GM18519 (cell line): ENCODE measurements at regions not wholly inside any gene's neighbourhood (a gene's known extent, or its start where the extent isn't known, plus 50 kb on each side); places are given as distances from the start of the nearest gene placed in this dataset.

Experiments used
- ATAC-seq: cut with Tn5 transposase; IDR thresholded peaks from one replicate; pipeline ENCODE4 v1.9.1; 2021; ENCODE audit warnings: mild to moderate bottlenecking, moderate library complexity; ENCODE audit not compliant: unreplicated experiment, low FRiP score

DNA sequence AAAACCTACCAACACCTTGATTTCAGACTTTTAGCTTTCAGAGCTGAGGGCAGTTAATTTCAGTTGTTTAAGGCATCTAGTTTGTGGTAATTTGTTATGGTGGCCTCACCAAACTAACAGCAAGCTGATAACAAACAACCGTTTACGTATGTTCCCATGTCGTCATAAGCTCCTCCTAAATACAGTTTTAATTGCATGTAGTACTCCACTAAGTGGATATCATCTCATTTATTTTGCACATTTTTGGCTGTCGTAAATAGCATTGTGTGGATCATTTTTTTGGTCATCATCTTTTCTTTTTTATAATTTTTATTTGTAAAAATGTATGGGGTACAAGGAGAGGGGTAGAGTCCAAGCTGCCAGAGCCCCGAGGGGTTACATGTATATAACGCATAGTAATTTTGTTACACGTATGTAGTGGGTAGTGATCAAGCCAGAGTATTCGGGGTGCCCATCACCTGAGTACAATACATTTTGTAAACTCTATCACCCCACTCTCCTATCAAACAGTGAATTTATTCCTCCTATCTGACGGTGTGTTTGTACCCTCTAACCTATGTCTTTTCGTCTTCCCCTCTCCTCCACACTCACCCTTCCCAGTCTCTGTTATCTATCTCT lies 89.2 kb upstream of the MYCN start:
- ATAC-seq = no peak

DNA sequence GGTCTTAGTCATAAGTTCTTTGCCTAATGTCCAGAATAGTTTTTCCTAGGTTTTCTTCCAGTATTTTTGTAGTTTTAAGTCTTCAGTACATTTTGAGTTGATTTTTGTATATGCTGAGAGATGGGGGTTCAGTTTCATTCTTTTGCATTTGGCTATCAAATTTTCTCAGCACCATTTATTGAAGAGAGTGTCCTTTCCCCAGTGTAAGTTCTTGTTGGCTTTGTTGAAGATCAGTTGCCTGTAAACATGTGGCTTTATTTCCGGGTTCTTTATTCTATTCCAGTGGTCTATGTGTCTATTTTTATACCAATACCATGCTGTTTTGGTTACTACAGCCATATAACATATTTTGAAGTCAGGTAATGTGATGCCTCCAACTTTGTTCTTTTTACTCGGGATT lies 87.5 kb upstream of the MYCN start:
- no peak for ATAC-seq

DNA sequence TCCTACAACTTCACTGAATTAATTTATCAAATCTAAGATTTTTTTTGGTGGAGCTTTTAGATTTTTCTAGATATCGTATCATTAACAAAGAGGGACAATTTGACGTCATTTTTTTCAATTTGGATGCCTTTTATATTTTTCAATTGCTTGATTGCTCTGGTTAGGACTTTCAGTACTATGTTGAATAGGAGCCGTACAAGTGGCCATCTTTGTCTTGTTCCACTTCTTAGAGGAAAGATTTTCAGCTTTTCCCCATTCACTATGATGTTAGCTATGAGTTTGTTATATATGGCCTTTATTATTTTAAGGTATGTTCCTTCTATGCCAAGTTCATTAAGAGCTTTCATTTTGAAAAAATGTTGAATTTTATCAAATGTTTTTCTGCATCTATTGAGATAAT lies 86.4 kb upstream of the MYCN start:
- no peak for ATAC-seq

DNA sequence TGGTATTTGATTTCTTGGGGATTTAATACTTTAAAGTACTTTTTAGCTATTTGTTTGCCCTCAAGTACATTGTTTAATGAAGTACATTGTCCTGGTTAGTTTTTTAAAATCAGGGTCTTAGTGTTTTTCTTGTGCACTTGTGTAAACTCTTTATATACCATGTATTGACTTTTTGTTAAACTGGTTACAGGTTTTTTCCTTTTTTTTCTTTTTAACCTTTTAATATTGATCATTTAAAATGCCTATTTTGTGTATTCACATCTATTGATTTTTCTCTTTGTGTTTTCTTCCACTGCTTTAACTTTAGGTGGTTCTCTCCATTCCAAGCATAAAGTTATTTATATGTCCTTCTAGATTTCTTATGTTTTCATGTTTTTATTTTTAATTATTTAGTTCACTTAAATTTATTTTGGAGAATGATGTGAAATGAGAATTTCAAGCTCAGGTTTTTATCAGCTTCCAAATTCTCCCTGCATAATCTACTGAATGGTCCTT lies 84.5 kb upstream of the MYCN start:
- ATAC-seq = no peak

DNA sequence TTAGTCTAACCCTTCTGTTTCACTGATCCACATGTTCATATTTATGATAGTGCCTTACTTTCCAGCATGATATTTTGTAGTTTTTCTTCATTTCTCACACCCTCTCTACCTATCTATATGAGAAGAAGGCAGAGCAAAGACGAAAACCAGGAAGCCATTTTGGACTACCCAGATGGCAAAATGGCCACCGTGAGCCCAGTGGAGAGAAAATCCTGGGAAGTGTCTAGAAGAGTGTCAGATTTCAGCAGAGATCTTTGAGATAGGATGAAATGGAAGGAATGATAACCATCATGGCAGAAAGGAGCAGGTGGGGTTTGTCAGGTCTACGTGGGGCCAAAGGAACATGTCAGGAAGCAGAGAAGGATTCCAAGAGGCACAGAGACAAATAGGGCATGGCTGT lies 84.0 kb upstream of the MYCN start:
- no peak for ATAC-seq

DNA sequence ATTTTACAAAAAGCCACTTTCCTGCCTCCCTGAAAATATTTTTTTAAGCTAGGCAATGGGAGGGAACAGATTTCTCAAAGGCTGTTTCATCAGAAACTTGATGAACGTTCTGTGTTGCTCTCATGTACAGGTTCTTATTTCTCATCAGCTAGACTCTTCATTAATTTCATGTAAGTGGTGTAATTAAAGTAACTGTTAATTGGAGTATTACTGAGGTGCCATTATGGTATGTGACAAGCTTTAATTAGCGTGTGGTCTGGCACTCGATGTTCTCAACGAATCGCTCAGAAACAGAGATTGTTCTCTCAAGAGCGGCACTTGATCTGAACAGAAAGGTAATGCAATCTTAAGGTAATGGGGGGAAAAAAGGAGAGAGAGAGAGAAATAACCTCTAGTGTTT lies 81.9 kb upstream of the MYCN start:
- no peak for ATAC-seq

DNA sequence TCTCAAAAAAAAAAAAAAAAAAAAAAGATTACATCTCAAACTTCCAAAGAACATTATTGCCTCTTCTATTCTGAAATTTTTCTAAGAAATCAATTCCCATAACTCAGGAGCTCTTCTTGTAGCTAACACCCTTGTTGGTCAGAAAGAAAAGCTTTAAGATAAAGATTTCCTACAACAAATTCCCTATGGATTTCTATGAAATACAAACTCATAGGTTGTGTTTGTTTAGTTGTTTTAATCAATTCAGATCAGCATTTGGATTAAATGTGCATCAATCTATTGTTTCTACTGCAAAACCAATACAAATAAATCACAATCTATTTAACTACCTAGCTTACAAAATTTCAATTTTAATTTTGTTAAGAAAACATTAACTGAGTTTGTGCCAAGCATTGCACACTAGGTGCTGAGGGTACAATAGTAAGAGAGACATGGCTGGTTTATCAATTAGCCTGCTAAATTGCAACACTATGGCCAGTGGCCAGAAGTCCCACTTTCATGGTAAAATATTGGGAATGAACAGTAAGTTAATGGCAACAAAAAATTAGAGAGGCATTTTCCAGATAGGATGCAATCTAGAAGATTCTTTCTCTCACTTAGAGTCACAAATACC lies 80.2 kb upstream of the MYCN start:
- ATAC-seq = no peak

DNA sequence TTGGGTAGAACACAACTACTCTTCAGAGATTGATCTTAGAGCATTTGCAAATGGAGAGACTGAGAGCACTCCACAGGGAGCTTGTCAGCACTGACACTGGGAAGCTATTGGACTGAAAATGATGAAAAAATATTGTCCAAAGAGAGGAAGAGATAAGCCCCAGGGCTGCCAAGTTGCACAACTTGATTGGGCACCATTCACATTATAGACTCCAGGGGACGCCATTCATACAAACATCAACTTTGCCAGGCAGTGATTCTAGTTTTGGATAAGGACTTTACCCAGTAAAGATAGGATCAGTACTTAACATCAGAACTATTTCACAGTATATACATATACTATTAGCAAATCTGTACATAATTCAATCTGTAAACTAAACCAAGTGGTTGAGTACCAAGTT lies 79.6 kb upstream of the MYCN start:
- ATAC-seq = no peak

DNA sequence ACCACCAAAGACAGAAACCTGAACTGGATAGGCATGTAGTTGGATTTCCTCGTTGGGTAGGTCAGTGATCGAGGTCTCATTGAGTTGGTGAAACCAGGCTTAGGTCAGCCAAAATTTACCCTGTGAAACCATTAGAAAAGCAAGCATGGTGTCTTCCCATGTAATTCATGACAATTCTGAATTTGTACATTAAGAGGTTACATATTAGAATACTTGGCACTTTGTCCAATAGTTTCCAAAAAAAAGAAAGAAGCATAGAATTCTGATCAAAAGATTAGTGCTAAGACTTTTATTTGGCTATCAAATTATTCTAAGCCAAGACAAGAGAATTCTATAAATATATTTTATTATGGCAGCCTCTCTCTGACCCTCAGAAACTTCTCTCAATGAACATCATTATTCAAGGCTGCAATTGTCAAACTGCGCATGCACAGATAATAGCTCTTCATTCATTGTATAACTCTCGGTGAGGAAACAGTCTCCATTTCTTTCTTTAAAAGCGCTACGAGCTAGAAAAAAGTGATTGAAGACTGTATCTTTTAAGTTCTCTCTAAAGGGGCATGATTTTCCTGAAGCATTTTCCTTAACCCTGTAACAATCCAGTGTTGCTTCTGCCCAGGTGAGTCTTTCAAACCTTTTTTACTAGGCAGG lies 79.1 kb upstream of the MYCN start:
- ATAC-seq = no peak

DNA sequence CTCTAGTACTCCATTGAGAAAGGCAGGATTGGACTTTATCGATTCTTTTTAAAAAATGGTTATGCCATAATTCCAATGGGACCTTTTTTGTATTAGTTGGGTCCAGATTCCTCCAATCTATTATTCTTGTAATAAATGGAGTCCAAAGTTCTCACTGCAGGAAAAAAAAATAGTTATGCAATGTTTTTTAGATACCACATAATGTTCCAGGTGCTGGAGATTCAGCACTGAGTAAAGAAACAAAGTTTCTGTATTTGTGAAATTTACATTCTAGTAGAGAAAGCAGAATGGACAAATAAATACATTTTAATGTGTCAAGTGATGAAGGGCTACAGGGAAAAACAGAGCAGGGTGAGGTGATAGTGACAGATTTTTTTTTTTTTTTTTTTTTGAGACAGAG lies 78.5 kb upstream of the MYCN start:
- ATAC-seq = no peak

DNA sequence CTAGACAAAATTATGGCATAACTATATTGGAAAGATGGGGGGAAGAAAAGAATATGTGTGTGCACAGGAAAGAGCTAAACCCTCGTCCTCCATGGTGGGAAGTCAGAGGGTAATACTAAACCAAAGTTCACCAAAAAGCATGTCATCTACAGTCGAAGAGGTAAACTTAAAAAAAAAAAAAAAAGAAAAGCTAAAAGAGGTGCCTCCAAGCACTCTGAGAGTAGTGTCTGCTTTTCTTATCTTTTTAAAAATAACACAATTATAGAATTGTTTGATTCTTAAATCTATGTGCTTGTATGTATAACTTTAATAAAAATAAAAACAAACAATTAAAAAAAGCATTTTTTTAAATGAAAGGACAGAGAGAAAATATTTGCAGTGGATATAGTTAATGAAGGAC lies 77.3 kb upstream of the MYCN start:
- ATAC-seq = no peak

DNA sequence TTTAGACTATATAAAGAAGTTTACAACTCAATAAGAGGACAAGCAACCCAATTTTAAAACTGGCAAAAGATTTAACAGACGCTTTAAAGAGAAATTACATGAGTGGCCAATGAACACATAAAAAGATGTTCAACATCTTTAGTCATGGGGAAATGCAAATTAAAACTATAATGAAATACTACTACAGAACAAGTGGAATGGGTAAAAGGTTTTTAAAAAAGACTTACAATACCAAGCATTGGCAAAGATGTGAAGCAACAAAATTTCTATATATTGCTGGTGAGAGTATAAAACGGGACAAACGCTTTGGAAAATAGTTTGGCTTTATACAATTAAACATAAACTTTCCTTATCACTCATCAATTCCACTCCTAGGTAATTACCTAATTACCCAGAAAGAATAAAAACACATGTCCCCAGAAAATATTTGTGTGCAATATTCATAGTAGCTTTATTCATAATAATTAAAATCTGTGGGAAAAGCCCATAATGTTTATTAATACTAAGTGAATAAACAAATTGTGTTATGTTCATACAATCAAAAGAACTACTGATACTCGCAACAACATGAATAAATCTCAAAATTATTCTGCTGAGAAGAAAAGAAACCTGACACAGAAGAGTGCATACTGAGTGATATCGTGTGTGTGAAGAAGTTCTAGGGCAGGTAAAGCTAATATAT lies 76.7 kb upstream of the MYCN start:
- no peak for ATAC-seq

DNA sequence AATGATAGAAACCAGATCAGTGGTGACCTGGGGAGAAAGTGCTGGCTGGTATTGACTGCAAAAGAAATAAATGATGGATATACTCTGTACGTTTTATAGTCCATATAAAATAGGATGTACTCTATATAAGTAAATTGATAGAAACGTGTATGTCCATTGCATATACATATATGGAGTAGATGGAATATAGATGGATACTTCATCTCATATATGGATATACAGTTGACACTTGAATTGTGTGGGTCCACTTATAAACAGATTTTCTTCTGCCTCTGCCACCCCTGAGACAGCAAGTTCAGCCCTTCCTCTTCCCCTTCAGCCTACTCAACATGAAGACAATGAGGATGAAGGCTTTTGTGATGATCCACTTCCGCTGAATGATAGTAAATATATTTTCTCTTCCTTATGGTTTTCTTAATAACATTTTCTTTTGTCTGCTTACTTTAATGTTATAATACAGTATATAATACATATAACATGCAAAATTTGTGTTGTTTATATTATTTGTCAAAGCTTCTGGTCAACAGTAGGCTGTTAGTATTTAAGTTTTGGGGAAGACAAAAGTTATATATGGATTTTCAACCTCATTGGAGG lies 76.1 kb upstream of the MYCN start:
- no peak for ATAC-seq

DNA sequence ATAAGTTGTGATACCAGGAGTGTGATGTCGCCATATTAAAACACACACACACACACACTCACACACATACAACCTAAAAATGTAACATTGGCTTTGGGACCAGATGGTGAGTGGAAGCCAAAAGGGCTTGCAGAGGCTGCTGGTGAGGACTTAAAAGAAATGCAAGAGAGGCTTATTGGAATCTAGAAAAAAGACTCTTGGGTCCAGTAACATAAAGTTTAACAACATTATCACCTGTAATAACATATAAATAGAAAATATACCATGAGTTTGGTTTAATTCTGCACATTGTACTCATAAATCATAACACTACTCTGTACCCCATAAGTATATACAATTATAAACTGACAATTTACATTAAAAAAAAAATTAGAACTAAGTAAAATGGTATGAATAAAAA lies 74.4 kb upstream of the MYCN start:
- no peak for ATAC-seq

DNA sequence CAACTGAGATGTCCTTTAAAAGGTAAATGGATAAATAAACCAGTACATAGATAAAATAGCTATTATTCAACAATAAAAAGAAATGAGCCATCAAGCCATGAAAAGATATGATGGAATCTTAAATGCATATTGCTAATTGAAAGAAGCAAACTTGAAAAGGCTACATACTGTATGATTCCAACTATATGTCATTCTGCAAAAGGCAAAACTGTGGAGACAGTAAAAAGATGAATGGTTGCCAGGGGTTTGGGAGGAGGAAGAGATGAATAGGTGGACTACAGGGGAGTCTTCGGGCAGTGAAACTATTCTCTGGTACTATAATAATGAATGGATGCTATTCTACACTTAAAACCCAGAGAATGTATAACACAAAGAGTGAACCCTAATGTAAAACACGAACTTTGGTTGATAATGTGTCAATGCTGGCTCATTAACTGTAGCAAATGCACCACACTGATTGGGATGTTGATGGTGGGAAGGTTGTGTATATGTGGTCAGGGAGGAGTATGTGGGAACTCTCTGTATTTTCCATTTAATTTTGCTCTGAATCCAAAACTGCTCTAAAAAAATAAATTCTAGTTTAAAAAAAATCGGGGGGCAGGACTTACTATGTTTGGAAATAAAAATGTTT lies 73.7 kb upstream of the MYCN start:
- ATAC-seq = no peak

DNA sequence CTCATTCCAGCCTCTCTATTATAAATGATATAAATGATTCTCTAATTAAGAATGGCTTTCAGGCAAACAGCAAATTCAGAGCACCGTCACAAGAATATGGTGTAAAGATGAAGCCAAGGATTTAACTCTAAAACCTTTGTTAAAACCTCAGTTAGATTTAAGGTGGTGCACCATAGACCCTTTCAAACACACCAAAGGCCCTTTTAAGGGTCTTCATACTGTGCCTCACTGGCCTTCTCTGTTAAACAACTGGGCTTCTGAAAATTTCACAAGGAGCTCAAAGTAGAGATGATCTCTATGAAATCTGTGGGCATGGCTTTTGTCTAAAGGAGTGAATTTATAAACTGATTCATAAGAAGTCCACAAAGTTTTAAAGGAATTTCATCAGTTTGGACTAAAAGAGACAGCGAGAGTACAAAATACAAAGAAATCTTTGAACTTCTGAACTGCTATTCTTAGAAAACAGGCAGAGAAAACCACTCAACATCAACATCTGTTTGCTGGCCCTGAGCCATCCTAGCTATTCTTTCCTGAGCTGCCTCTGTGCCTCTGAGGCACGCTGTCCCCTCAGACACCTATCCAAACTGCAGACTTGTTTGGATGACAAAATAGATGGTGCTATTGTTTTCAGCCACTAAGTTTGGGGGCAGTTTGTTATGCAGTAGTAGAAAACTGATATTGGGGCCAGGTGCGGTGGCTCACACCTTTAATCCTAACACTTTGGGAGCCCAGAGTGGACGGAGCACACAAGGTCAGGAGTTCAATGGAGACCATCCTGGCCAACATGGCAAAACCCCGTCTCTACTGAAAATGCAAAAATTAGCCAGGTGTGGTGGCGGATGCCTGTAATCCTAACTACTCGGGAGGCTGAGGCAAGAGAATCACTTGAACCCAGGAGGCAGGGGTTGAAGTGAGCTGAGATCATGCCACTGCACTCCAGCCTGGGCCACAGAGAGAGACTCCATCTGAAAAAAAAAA lies 72.9 kb upstream of the MYCN start:
- no peak for ATAC-seq

DNA sequence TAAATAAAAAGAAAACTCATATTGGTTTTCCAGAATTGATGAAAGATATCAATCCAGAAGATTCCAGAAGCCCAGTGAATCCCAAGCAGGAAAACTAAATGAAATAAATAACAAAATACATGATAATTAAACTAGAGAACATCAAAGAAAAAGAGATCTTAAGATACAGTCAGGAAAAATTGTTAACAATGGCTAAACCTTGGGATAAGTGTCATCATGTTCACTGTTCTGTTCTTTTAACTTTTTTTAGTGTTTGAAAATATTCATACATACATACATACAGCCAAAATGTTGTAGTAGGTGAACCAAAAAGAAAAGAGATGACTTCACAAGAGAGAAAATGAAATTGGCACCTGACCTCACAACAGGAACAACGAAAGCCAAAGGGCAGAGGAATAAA lies 72.2 kb upstream of the MYCN start:
- ATAC-seq = no peak

DNA sequence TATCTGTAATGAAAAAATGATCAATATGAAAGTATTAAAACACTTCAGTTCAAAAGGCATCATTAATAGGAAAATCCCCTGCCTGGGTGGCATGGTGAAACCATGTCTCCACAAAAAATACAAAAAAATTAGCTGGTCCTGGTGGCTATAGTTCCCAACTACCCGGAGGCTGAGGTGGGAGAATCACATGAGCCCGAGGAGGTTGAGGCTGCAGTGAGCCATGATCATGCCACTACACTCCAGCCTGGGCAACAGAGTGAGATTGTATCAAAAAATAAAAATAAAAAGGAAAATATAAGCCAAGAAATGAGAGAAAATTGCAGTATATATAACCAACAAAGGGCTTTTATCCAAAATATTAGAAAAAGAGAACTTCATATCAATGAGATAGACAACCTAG lies 71.6 kb upstream of the MYCN start:
- no peak for ATAC-seq

DNA sequence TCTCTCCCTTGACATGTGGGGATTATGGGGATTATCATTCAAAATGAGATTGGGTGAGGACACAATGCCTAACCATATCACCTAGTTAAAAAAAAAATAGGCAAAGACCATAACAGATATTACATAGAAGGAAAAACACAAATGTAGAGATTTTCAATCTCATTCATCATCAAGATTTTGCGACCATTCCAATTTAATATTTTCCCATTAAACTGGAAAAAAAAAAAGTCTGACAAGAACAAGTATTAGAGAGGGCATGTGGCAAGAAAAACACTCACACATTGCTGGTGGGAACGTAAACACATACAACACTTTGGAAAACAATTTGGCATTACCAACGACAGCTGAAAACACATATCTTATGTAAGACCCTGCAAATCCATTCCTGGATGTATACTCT lies 71.0 kb upstream of the MYCN start:
- no peak for ATAC-seq

DNA sequence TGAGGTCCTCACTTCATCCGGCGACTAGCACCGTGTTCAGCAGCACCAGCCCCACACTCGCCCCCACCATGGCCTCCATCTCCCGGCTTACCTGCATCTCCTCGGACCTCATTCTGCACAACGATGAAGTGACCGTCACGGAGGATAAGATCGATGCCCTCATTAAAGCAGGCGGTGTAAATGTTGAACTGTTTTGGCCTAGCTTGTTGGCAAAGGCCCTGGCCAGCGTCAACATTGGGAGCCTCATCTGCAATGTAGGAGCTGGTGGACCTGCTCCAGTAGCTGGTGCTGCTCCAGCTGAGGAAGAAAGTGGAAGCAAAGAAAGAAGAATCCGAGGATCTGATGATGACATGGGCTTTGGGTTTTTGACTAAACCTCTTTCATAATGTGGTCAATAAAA lies 70.5 kb upstream of the MYCN start:
- no peak for ATAC-seq
